DOHH2 (cell line): ENCODE measurements at regions not wholly inside any gene's neighbourhood (a gene's known extent, or its start where the extent isn't known, plus 50 kb on each side); places are given as distances from the start of the nearest gene placed in this dataset.

ENCODE experiments used
- H3F3A ChIP-seq: fragments of 200-600 bp; sonication (generic), shearing (Covaris generic); 2 replicates; pipeline ENCODE4 v1.6.0; 2016; ENCODE audit warnings: antibody characterized with exemption, mild to moderate bottlenecking; ENCODE audit not compliant: control insufficient read depth, insufficient read depth
- H3K27ac ChIP-seq: fragments of 200-600 bp; sonication (generic); 2 replicates; pipeline ENCODE4 v1.5.1; 2014; ENCODE audit warnings: low read depth, mild to moderate bottlenecking, low read length, moderate library complexity
- H3K27me3 ChIP-seq: fragments of 200-600 bp; sonication (generic); 2 replicates; pipeline ENCODE4 v1.6.1; 2014; ENCODE audit warnings: mild to moderate bottlenecking, low read length, mixed read lengths; ENCODE audit not compliant: control insufficient read depth
- H3K36me3 ChIP-seq: fragments of 200-600 bp; sonication (generic); 2 replicates; pipeline ENCODE4 v1.6.1; 2014; ENCODE audit warnings: mild to moderate bottlenecking, low read length, moderate library complexity, mixed read lengths; ENCODE audit not compliant: control insufficient read depth
- H3K4me1 ChIP-seq: fragments of 200-600 bp; sonication (generic); 2 replicates; pipeline ENCODE4 v1.6.1; 2014; ENCODE audit warnings: mild to moderate bottlenecking, low read length, mixed read lengths; ENCODE audit not compliant: control insufficient read depth
- H3K4me2 ChIP-seq: fragments of 200-600 bp; sonication (generic); 2 replicates; pipeline ENCODE4 v1.6.0; 2014; ENCODE audit warnings: mild to moderate bottlenecking, low read length, moderate library complexity
- H3K4me3 ChIP-seq: fragments of 200-600 bp; sonication (generic); 2 replicates; pipeline ENCODE4 v1.5.1; 2014; ENCODE audit warnings: mild to moderate bottlenecking, low read length, mixed read lengths
- H3K79me2 ChIP-seq: fragments of 200-600 bp; sonication (generic); 2 replicates; pipeline ENCODE4 v1.6.1; 2014; ENCODE audit warnings: mild to moderate bottlenecking, low read length, mixed read lengths; ENCODE audit not compliant: control insufficient read depth
- H3K9me2 ChIP-seq: fragments of 200-600 bp; sonication (generic); replicated peaks from 2 replicates; pipeline ENCODE4 v1.6.1; 2014; ENCODE audit warnings: mild to moderate bottlenecking, low read length, mixed read lengths; ENCODE audit not compliant: control insufficient read depth
- H3K9me3 ChIP-seq: fragments of 200-600 bp; sonication (generic); 2 replicates; pipeline ENCODE4 v1.6.1; 2014; ENCODE audit warnings: antibody characterized with exemption, low read length, mixed read lengths; ENCODE audit not compliant: control insufficient read depth, insufficient read depth
- H4K20me1 ChIP-seq: fragments of 200-600 bp; sonication (generic); 2 replicates; pipeline ENCODE4 v1.6.0; 2014; ENCODE audit warnings: low read depth, mild to moderate bottlenecking, antibody characterized with exemption, low read length, moderate library complexity; ENCODE audit not compliant: control insufficient read depth, insufficient read depth
- CTCF ChIP-seq: fragments of 200-600 bp; sonication (generic); IDR thresholded peaks from one replicate; pipeline ENCODE4 v1.5.1; 2014; ENCODE audit warnings: antibody characterized with exemption, mild to moderate bottlenecking, low read depth, low read length; ENCODE audit not compliant: poor library complexity, severe bottlenecking
- EZH2phosphoT487 ChIP-seq: fragments of 200-600 bp; sonication (generic); IDR thresholded peaks from 2 replicates; pipeline ENCODE4 v1.6.1; 2017; ENCODE audit warnings: borderline replicate concordance, mild to moderate bottlenecking, antibody characterized with exemption, low read length, moderate library complexity, mixed read lengths

GRCh38 chr14:56972948-56973347 lies 162.7 kb upstream of the OTX2 start:
- no peaks in the 10 kb centered on the region for H3F3A ChIP-seq
- H3K27ac ChIP-seq: no peak overlapping the region
- H3K36me3 ChIP-seq: no peaks in the 10 kb centered on the region
- H3K79me2 ChIP-seq: no peaks in the 10 kb centered on the region
- H3K4me3 ChIP-seq: no peak overlapping the region
- H3K9me3 ChIP-seq: no peaks in the 10 kb centered on the region
- TF ChIP-seq EZH2phosphoT487 (no peak), CTCF (no peak)
- no peak overlapping the region for H3K4me2 ChIP-seq
- no peaks in the 10 kb centered on the region for H3K9me2 ChIP-seq
- no peaks in the 10 kb centered on the region for H4K20me1 ChIP-seq
- H3K4me1 ChIP-seq: no peaks in the 10 kb centered on the region
- no peaks in the 10 kb centered on the region for H3K27me3 ChIP-seq

GRCh38 chr14:56964895-56965294 lies 154.6 kb upstream of the OTX2 start:
- Histone ChIP-seq H3K27me3 (no peaks in the 10 kb centered on the region), H3K4me2 (no peak overlapping the region), H3K27ac (no peak overlapping the region), H3K4me1 (no peaks in the 10 kb centered on the region), H3F3A (no peaks in the 10 kb centered on the region), H3K79me2 (no peaks in the 10 kb centered on the region), H3K9me2 (no peaks in the 10 kb centered on the region), H3K36me3 (no peaks in the 10 kb centered on the region), H3K4me3 (no peak overlapping the region), H3K9me3 (no peaks in the 10 kb centered on the region), H4K20me1 (no peaks in the 10 kb centered on the region)
- TF ChIP-seq EZH2phosphoT487 (no peak), CTCF (no peak)

GRCh38 chr14:56963381-56963780 lies 153.1 kb upstream of the OTX2 start:
- Histone ChIP-seq H3K79me2 (no peaks in the 10 kb centered on the region), H4K20me1 (no peaks in the 10 kb centered on the region), H3K4me3 (no peak overlapping the region), H3K27me3 (no peaks in the 10 kb centered on the region), H3K9me3 (no peaks in the 10 kb centered on the region), H3K36me3 (no peaks in the 10 kb centered on the region), H3K4me2 (no peak overlapping the region), H3K4me1 (no peaks in the 10 kb centered on the region), H3F3A (no peaks in the 10 kb centered on the region), H3K9me2 (no peaks in the 10 kb centered on the region), H3K27ac (no peak overlapping the region)
- no peak for TF ChIP-seq CTCF
- no peak for TF ChIP-seq EZH2phosphoT487
